Uterus (tissue), 2 donors: ENCODE measurements at regions not wholly inside any gene's neighbourhood (a gene's known extent, or its start where the extent isn't known, plus 50 kb on each side); places are given as distances from the start of the nearest gene placed in this dataset.

Experiments used
- POLR2A ChIP-seq, 2 donors: fragments of 450-650 bp; IDR thresholded peaks; one replicate each; pipeline ENCODE4 v1.6.1; 2016; ENCODE audit warnings: antibody characterized with exemption in 2 of 2, mild to moderate bottlenecking in 1 of 2, moderate library complexity in 1 of 2
- TF ChIP-seq, protein P1 (sequence below), 4 experiments: fragments of 200-600 bp in 2 of 4; fragments of 450-650 bp in 2 of 4; sonication (generic) in 2 of 4; IDR thresholded peaks; one replicate each; pipeline ENCODE4 v1.5.1; 2016 to 2019; ENCODE audit warnings: antibody characterized with exemption in 4 of 4, mild to moderate bottlenecking in 2 of 4, moderate library complexity in 1 of 4

DNA sequence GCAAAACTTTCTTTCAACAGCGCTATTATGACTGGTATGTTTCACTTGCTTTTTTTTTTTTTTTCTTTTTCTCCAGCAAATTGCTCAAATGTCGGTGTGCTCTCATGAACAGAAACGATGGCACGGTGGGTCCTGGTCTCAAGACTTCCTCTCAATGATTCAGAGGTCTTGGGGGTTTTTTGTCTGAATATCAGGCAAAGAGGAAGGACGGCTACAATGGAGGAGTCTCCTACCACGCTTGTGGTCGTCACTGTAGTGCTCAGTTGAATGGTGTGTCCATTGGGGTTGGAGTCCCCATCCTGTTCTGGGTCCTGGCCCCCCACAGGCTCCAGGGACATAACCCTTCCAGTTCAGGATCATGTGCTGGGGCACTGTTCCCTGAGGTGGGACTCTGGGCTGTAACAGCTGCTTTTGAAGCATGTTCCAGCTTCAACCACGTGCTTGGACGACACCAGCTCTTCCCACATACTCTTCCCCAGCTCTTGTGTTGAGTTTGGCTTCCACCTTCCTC lies 266.7 kb upstream of the KLF6 start:
- TF ChIP-seq, protein P1, sequence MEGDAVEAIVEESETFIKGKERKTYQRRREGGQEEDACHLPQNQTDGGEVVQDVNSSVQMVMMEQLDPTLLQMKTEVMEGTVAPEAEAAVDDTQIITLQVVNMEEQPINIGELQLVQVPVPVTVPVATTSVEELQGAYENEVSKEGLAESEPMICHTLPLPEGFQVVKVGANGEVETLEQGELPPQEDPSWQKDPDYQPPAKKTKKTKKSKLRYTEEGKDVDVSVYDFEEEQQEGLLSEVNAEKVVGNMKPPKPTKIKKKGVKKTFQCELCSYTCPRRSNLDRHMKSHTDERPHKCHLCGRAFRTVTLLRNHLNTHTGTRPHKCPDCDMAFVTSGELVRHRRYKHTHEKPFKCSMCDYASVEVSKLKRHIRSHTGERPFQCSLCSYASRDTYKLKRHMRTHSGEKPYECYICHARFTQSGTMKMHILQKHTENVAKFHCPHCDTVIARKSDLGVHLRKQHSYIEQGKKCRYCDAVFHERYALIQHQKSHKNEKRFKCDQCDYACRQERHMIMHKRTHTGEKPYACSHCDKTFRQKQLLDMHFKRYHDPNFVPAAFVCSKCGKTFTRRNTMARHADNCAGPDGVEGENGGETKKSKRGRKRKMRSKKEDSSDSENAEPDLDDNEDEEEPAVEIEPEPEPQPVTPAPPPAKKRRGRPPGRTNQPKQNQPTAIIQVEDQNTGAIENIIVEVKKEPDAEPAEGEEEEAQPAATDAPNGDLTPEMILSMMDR (IDR thresholded peaks at IDR 0.05): no peak
- no peak for TF ChIP-seq POLR2A (IDR thresholded peaks at IDR 0.05)
